ENCODE measurements at regions not wholly inside any gene's neighbourhood (a gene's known extent, or its start where the extent isn't known, plus 50 kb on each side); places are given as distances from the start of the nearest gene placed in this dataset.

- TF ChIP-seq CTCF (IDR thresholded peaks at IDR 0.05; ENCODE audit: low read length) (no peak), EZH2 (IDR thresholded peaks at IDR 0.05; ENCODE audit: borderline replicate concordance, low read length) (no peak)
These were observed 399.4 kb upstream of the IRX4 start for GRCh38 chr5:2282034-2282690.

All from OCI-LY1 (cell line).